H1 (cell line): ENCODE measurements at regions not wholly inside any gene's neighbourhood (a gene's known extent, or its start where the extent isn't known, plus 50 kb on each side); places are given as distances from the start of the nearest gene placed in this dataset.

Source experiments
- CTCF ChIA-PET: fragments of 300-600 bp; sonication (Branson Sonifier 250); formaldehyde crosslinking; loops from one replicate; lab custom pipeline; 2021; ENCODE audit not compliant: partially characterized antibody; lab: Charles Lee
- POLR2A ChIA-PET: fragments of 300-600 bp; sonication (Branson Sonifier 250); formaldehyde crosslinking; loops from one replicate; lab custom pipeline; 2021; ENCODE audit warnings: inconsistent platforms; ENCODE audit not compliant: partially characterized antibody; lab: Charles Lee
- DNase-seq, 2 experiments: peaks; one replicate each; pipeline versions ENCODE4 v3.0.0 to v3.0.0-alpha.2; 2010 to 2022; ENCODE audit warnings: low spot score in 2 of 2, low read depth in 1 of 2, mixed read lengths in 1 of 2
- FAIRE-seq: peaks from 2 replicates; lab custom pipeline; 2011; peaks lifted over from hg19 to GRCh38; lab: Jason Lieb, UNC
- H2AFZ ChIP-seq: 2 replicates; pipeline ENCODE4 v1.8.1; 2012; ENCODE audit warnings: low read length, inconsistent platforms
- H2AK5ac ChIP-seq: 2 replicates; pipeline ENCODE4 v1.6.1; 2013; ENCODE audit warnings: low read depth, low read length
- H2BK120ac ChIP-seq: replicated peaks from 2 replicates; pipeline ENCODE3; 2013; ENCODE audit warnings: low read depth, low read length, inconsistent platforms
- H2BK12ac ChIP-seq: 2 replicates; pipeline ENCODE4 v1.6.1; 2013; ENCODE audit warnings: low read depth, low read length
- H2BK15ac ChIP-seq: 2 replicates; pipeline ENCODE4 v1.6.1; 2013; ENCODE audit warnings: low read length
- H2BK20ac ChIP-seq: 2 replicates; pipeline ENCODE4 v1.6.1; 2013; ENCODE audit warnings: low read length
- H2BK5ac ChIP-seq: 2 replicates; pipeline ENCODE4 v1.6.1; 2013; ENCODE audit warnings: low read depth, low read length
- H3K14ac ChIP-seq: 2 replicates; pipeline ENCODE4 v1.6.1; 2013; ENCODE audit warnings: inconsistent platforms; ENCODE audit not compliant: insufficient read length
- H3K18ac ChIP-seq: 2 replicates; pipeline ENCODE4 v1.6.1; 2013; ENCODE audit warnings: low read length; ENCODE audit errors: extremely low read depth
- H3K23ac ChIP-seq: 2 replicates; pipeline ENCODE4 v1.6.1; 2013; ENCODE audit warnings: inconsistent platforms; ENCODE audit not compliant: insufficient read length
- H3K23me2 ChIP-seq: 2 replicates; pipeline ENCODE4 v1.6.1; 2013; ENCODE audit warnings: low read depth, low read length
- H3K27ac ChIP-seq: 2 replicates; pipeline ENCODE4 v1.6.1; 2011; ENCODE audit warnings: low read depth, low read length, inconsistent platforms
- H3K27me3 ChIP-seq, 4 experiments: replicated peaks in 1 of 4; 1 replicate in 1 of 4; 2 replicates in 3 of 4; pipeline versions ENCODE4 v1.6.1 to v1.8.1; 2011 to 2013; ENCODE audit warnings: low read length in 3 of 4, mild to moderate bottlenecking in 3 of 4, inconsistent platforms in 2 of 4, mixed read lengths in 2 of 4, moderate library complexity in 1 of 4; ENCODE audit not compliant: control insufficient read depth in 3 of 4, insufficient read depth in 3 of 4; ENCODE audit errors: extremely low read depth in 1 of 4
- H3K36me3 ChIP-seq, 4 experiments: 2 replicates each; pipeline versions ENCODE4 v1.6.1 to v1.8.1; 2011 to 2013; ENCODE audit warnings: mild to moderate bottlenecking in 4 of 4, low read length in 3 of 4, moderate library complexity in 2 of 4, control low read depth in 1 of 4, inconsistent platforms in 1 of 4; ENCODE audit not compliant: insufficient read depth in 4 of 4, control insufficient read depth in 2 of 4
- H3K4ac ChIP-seq: replicated peaks from 2 replicates; pipeline ENCODE3; 2013; ENCODE audit warnings: low read length, low read depth, mixed read lengths, inconsistent platforms; ENCODE audit not compliant: insufficient read length
- H3K4me1 ChIP-seq, 4 experiments: replicated peaks in 1 of 4; 1 replicate in 1 of 4; 2 replicates in 3 of 4; pipeline versions ENCODE4 v1.6.1 to v1.8.1; 2011 to 2013; ENCODE audit warnings: low read length in 3 of 4, inconsistent platforms in 2 of 4, mixed read lengths in 1 of 4; ENCODE audit not compliant: insufficient read depth in 4 of 4, control insufficient read depth in 3 of 4
- H3K4me2 ChIP-seq, 2 experiments: 2 replicates each; pipeline versions ENCODE4 v1.6.1 to v1.8.1; 2011 to 2013; ENCODE audit warnings: low read depth in 2 of 2, low read length in 2 of 2, control low read depth in 1 of 2, inconsistent platforms in 1 of 2, mild to moderate bottlenecking in 1 of 2; ENCODE audit not compliant: insufficient read depth in 1 of 2
- H3K4me3 ChIP-seq, 4 experiments: fragments of 200-600, 300-600 bp in 1 of 4; sonication (generic), shearing (Covaris generic), sonication (Bioruptor Twin) in 1 of 4; 2 replicates each; pipeline versions ENCODE4 v1.5.1 to v1.8.1; 2011 to 2016; ENCODE audit warnings: low read length in 4 of 4, low read depth in 3 of 4, control low read depth in 2 of 4, inconsistent platforms in 2 of 4, mild to moderate bottlenecking in 2 of 4, mixed read lengths in 1 of 4, moderate library complexity in 1 of 4; ENCODE audit not compliant: insufficient read depth in 2 of 4; ENCODE audit errors: extremely low read depth in 1 of 4
- H3K56ac ChIP-seq: replicated peaks from 2 replicates; pipeline ENCODE3; 2013; ENCODE audit warnings: low read depth, mild to moderate bottlenecking, mixed read lengths, low read length, inconsistent platforms; ENCODE audit not compliant: insufficient read length
- H3K79me1 ChIP-seq: 2 replicates; pipeline ENCODE4 v1.6.1; 2013; ENCODE audit warnings: low read depth, low read length, control low read depth
- H3K79me2 ChIP-seq, 2 experiments: 2 replicates each; pipeline versions ENCODE4 v1.6.1 to v1.8.1; 2012 to 2013; ENCODE audit warnings: low read length in 2 of 2, mild to moderate bottlenecking in 2 of 2, inconsistent platforms in 1 of 2; ENCODE audit not compliant: insufficient read depth in 2 of 2, control insufficient read depth in 1 of 2
- H3K9ac ChIP-seq, 4 experiments: replicated peaks in 1 of 4; 1 replicate in 1 of 4; 2 replicates in 3 of 4; pipeline versions ENCODE4 v1.6.1 to v1.8.1; 2011 to 2013; ENCODE audit warnings: low read depth in 3 of 4, low read length in 3 of 4, control low read depth in 2 of 4, mild to moderate bottlenecking in 2 of 4, moderate library complexity in 2 of 4, inconsistent platforms in 1 of 4; ENCODE audit errors: extremely low read depth in 1 of 4
- H3K9me3 ChIP-seq, 2 experiments: 2 replicates each; pipeline versions ENCODE4 v1.6.1 to v1.8.1; 2012 to 2013; ENCODE audit warnings: mild to moderate bottlenecking in 2 of 2, moderate library complexity in 2 of 2, control low read depth in 1 of 2, inconsistent platforms in 1 of 2, low read depth in 1 of 2, low read length in 1 of 2, mixed read lengths in 1 of 2; ENCODE audit not compliant: insufficient read depth in 2 of 2
- H4K20me1 ChIP-seq, 2 experiments: replicated peaks in 1 of 2; 2 replicates each; pipeline versions ENCODE3 to v1.8.1; 2011 to 2013; ENCODE audit warnings: inconsistent platforms in 2 of 2, low read length in 2 of 2, mild to moderate bottlenecking in 1 of 2; ENCODE audit not compliant: insufficient read depth in 2 of 2, control insufficient read depth in 1 of 2
- H4K5ac ChIP-seq: 2 replicates; pipeline ENCODE4 v1.6.1; 2013; ENCODE audit warnings: low read length, low read depth, mixed read lengths, inconsistent platforms; ENCODE audit not compliant: insufficient read length
- H4K8ac ChIP-seq: 2 replicates; pipeline ENCODE4 v1.8.0; 2013; ENCODE audit warnings: mild to moderate bottlenecking, moderate library complexity, low read length, inconsistent platforms; ENCODE audit not compliant: insufficient read depth; ENCODE audit errors: extremely low read depth
- H4K91ac ChIP-seq: replicated peaks from 2 replicates; pipeline ENCODE3; 2013; ENCODE audit warnings: low read length, mixed read lengths, inconsistent platforms; ENCODE audit not compliant: insufficient read length
- CHD2 ChIP-seq: IDR thresholded peaks from 2 replicates; pipeline ENCODE4 v1.6.1; 2012; ENCODE audit warnings: low read length, improper control_type of control experiment
- HDAC2 ChIP-seq, 2 experiments: fragments of 300-600 bp in 1 of 2; sonication (generic) in 1 of 2; IDR thresholded peaks; 2 replicates each; pipeline ENCODE4 v1.6.1; 2011 to 2012; ENCODE audit warnings: low read depth in 2 of 2, low read length in 2 of 2, mild to moderate bottlenecking in 2 of 2, moderate library complexity in 2 of 2, borderline replicate concordance in 1 of 2, inconsistent platforms in 1 of 2
- MAX ChIP-seq: IDR thresholded peaks from 2 replicates; pipeline ENCODE4 v1.6.1; 2012; ENCODE audit warnings: inconsistent platforms
- POLR2AphosphoS5 ChIP-seq: IDR thresholded peaks from 2 replicates; pipeline ENCODE4 v1.6.1; 2011; ENCODE audit warnings: low read depth, low read length
- SP1 ChIP-seq: IDR thresholded peaks from 2 replicates; pipeline ENCODE4 v1.6.1; 2011; ENCODE audit warnings: low read depth, low read length
- WGBS, 2 experiments: shearing (Covaris generic) in 1 of 2; methylation state at CpG; one replicate each; pipeline versions ENCODE4 v1.1.6 to v1.1.7; 2013 to 2015; ENCODE audit warnings: low lambda C conversion rate in 2 of 2, mixed read lengths in 2 of 2, inconsistent platforms in 1 of 2, low coverage in 1 of 2, missing lambda C conversion rate in 1 of 2; ENCODE audit not compliant: insufficient replicate concordance in 2 of 2, insufficient coverage in 1 of 2, insufficient read length in 1 of 2; ENCODE audit errors: extremely low coverage in 1 of 2, missing lambda C conversion rate in 1 of 2; 5-methylcytosine and 5-hydroxymethylcytosine counted together

GRCh38 chr9:75739884-75740611 lies 150.4 kb upstream of the PCSK5 start:
- Histone ChIP-seq H3K36me3 (no peaks in the 10 kb centered on the region), H2AFZ (no peak overlapping the region), H3K23ac (no peak overlapping the region), H3K14ac (no peak overlapping the region), H3K23me2 (no peaks in the 10 kb centered on the region), H2BK15ac (no peak overlapping the region), H3K27ac (no peak overlapping the region), H4K5ac (no peak overlapping the region), H2BK120ac (no peak overlapping the region), H3K4me2 (no peak overlapping the region), H3K18ac (no peak overlapping the region; the same call in 1 of the 2 replicates), H3K4ac (no peak overlapping the region), H3K79me2 (no peaks in the 10 kb centered on the region), H3K56ac (no peak overlapping the region), H4K91ac (no peak overlapping the region), H2BK12ac (no peak overlapping the region), H2BK5ac (no peak overlapping the region), H3K9me3 (no peaks in the 10 kb centered on the region), H3K27me3 (no peaks in the 10 kb centered on the region), H2BK20ac (no peak overlapping the region), H4K20me1 (no peaks in the 10 kb centered on the region), H3K4me3 (no peak overlapping the region), H4K8ac (no peak overlapping the region), H3K9ac (no peak overlapping the region), H3K79me1 (no peaks in the 10 kb centered on the region), H3K4me1 (no peaks in the 10 kb centered on the region), H2AK5ac (no peak overlapping the region)
- no peak for TF ChIP-seq POLR2AphosphoS5
- no peak for TF ChIP-seq HDAC2 (IDR thresholded peaks at IDR 0.05; ENCODE audit: borderline replicate concordance in 1 of 2, low read depth in 2 of 2, low read length in 2 of 2)
- TF ChIP-seq SP1 = no peak
- no peak for TF ChIP-seq CHD2
- no peak for TF ChIP-seq MAX
- ChIA-PET POLR2A (no interaction called here), CTCF (interaction anchor here (0.6 kb wide), 1 partner anchor 17 kb away, joined by 4 read pairs; no protein-coding TSS in a partner anchor)
- WGBS, 2 experiments = 78% methylated on average over 4 of the region's 4 CpGs; no CpG with 5 or more reads in 1 of the 2 experiments
- no peak for DNase-seq
- FAIRE-seq = no peak
